Mucosa of rectum (tissue), 2 donors: ENCODE measurements at regions not wholly inside any gene's neighbourhood (a gene's known extent, or its start where the extent isn't known, plus 50 kb on each side); places are given as distances from the start of the nearest gene placed in this dataset.

ENCODE experiments used
- H3K27ac ChIP-seq, 2 donors: one replicate each; pipeline ENCODE4 v1.7.0; 2013; ENCODE audit warnings: inconsistent platforms in 2 of 2, low read depth in 2 of 2, low read length in 2 of 2
- H3K27me3 ChIP-seq, 2 donors: one replicate each; pipeline ENCODE4 v1.7.0; 2013; ENCODE audit warnings: low read length in 2 of 2; ENCODE audit not compliant: control insufficient read depth in 2 of 2, insufficient read depth in 2 of 2
- H3K36me3 ChIP-seq, 2 donors: one replicate each; pipeline ENCODE4 v1.7.0; 2013; ENCODE audit warnings: low read length in 2 of 2; ENCODE audit not compliant: control insufficient read depth in 2 of 2, insufficient read depth in 2 of 2
- H3K4me1 ChIP-seq, 2 donors: one replicate each; pipeline ENCODE4 v1.7.0; 2013; ENCODE audit warnings: low read length in 2 of 2, mild to moderate bottlenecking in 1 of 2; ENCODE audit not compliant: control insufficient read depth in 2 of 2, insufficient read depth in 2 of 2
- H3K4me3 ChIP-seq, 2 donors: one replicate each; pipeline ENCODE4 v1.7.0; 2013; ENCODE audit warnings: low read length in 2 of 2
- H3K9ac ChIP-seq, 2 donors: one replicate each; pipeline ENCODE4 v1.7.0; 2013; ENCODE audit warnings: low read length in 2 of 2, low read depth in 1 of 2, mild to moderate bottlenecking in 1 of 2
- H3K9me3 ChIP-seq, 2 donors: one replicate each; pipeline ENCODE4 v1.7.0; 2013; ENCODE audit warnings: low read length in 2 of 2; ENCODE audit not compliant: control insufficient read depth in 2 of 2
- donor health status: healthy.
- donor health status: Normal muscosa, but diverticular disease.

GRCh38 chr5:116830079-116830478 is 255.5 kb upstream of the SEMA6A start:
- no peaks in the 10 kb centered on the region for H3K36me3 ChIP-seq

GRCh38 chr5:116827078-116827477 is 252.5 kb upstream of the SEMA6A start:
- no peaks in the 10 kb centered on the region for H3K9me3 ChIP-seq
- H3K27ac ChIP-seq = no peak overlapping the region
- H3K36me3 ChIP-seq = no peaks in the 10 kb centered on the region
- H3K9ac ChIP-seq = no peak overlapping the region
- no peaks in the 10 kb centered on the region for H3K4me1 ChIP-seq
- H3K27me3 ChIP-seq = peaks cover 3 to 5% of the 10 kb centered on the region in 2 donors
- H3K4me3 ChIP-seq = no peak overlapping the region

More at GRCh38 chr5:116830079-116830478, 255.5 kb upstream of the SEMA6A start:
- Histone ChIP-seq H3K4me3 (no peak overlapping the region), H3K9me3 (no peaks in the 10 kb centered on the region), H3K27ac (no peak overlapping the region), H3K9ac (no peak overlapping the region), H3K4me1 (no peaks in the 10 kb centered on the region), H3K27me3 (peaks cover 3 to 10% of the 10 kb centered on the region in 2 donors)

GRCh38 chr5:116825486-116825885 is 250.9 kb upstream of the SEMA6A start:
- Histone ChIP-seq H3K9me3 (no peaks in the 10 kb centered on the region), H3K27me3 (peaks cover 3 to 4% of the 10 kb centered on the region in 2 donors), H3K4me3 (no peak overlapping the region), H3K9ac (no peak overlapping the region), H3K4me1 (no peaks in the 10 kb centered on the region), H3K27ac (no peak overlapping the region), H3K36me3 (no peaks in the 10 kb centered on the region)

GRCh38 chr5:116824751-116825438 is 250.3 kb upstream of the SEMA6A start:
- H3K27me3 ChIP-seq = no peaks in the 10 kb centered on the region

GRCh38 chr5:116814626-116815385 is 240.2 kb upstream of the SEMA6A start:
- H3K9me3 ChIP-seq = no peaks in the 10 kb centered on the region
- no peak overlapping the region for H3K4me3 ChIP-seq

More at GRCh38 chr5:116824751-116825438, 250.3 kb upstream of the SEMA6A start:
- Histone ChIP-seq H3K9ac (no peak overlapping the region), H3K4me3 (no peak overlapping the region), H3K27ac (no peak overlapping the region), H3K4me1 (no peaks in the 10 kb centered on the region), H3K9me3 (no peaks in the 10 kb centered on the region), H3K36me3 (no peaks in the 10 kb centered on the region)

GRCh38 chr5:116813906-116814305 is 239.3 kb upstream of the SEMA6A start:
- no peak overlapping the region for H3K9ac ChIP-seq
- H3K36me3 ChIP-seq = no peaks in the 10 kb centered on the region
- no peak overlapping the region for H3K4me3 ChIP-seq
- no peaks in the 10 kb centered on the region for H3K9me3 ChIP-seq
- no peak overlapping the region for H3K27ac ChIP-seq
- H3K4me1 ChIP-seq = no peaks in the 10 kb centered on the region
- no peaks in the 10 kb centered on the region for H3K27me3 ChIP-seq

More at GRCh38 chr5:116814626-116815385, 240.2 kb upstream of the SEMA6A start:
- no peaks in the 10 kb centered on the region for H3K36me3 ChIP-seq
- no peaks in the 10 kb centered on the region for H3K4me1 ChIP-seq
- no peaks in the 10 kb centered on the region for H3K27me3 ChIP-seq
- H3K9ac ChIP-seq = no peak overlapping the region
- H3K27ac ChIP-seq = no peak overlapping the region

GRCh38 chr5:116813356-116813755 is 238.7 kb upstream of the SEMA6A start:
- Histone ChIP-seq H3K4me1 (no peaks in the 10 kb centered on the region), H3K9me3 (no peaks in the 10 kb centered on the region), H3K36me3 (no peaks in the 10 kb centered on the region)

GRCh38 chr5:116810951-116811350 is 236.3 kb upstream of the SEMA6A start:
- H3K9ac ChIP-seq = no peak overlapping the region

More at GRCh38 chr5:116813356-116813755, 238.7 kb upstream of the SEMA6A start:
- no peaks in the 10 kb centered on the region for H3K27me3 ChIP-seq
- no peak overlapping the region for H3K9ac ChIP-seq
- no peak overlapping the region for H3K27ac ChIP-seq
- H3K4me3 ChIP-seq = no peak overlapping the region

GRCh38 chr5:116806836-116807235 is 232.2 kb upstream of the SEMA6A start:
- Histone ChIP-seq H3K4me1 (no peaks in the 10 kb centered on the region), H3K27ac (no peak overlapping the region), H3K4me3 (no peak overlapping the region), H3K27me3 (no peaks in the 10 kb centered on the region), H3K9ac (no peak overlapping the region), H3K9me3 (no peaks in the 10 kb centered on the region), H3K36me3 (no peaks in the 10 kb centered on the region)

More at GRCh38 chr5:116810951-116811350, 236.3 kb upstream of the SEMA6A start:
- H3K4me1 ChIP-seq = no peaks in the 10 kb centered on the region
- H3K36me3 ChIP-seq = no peaks in the 10 kb centered on the region
- no peaks in the 10 kb centered on the region for H3K9me3 ChIP-seq
- no peak overlapping the region for H3K27ac ChIP-seq
- no peaks in the 10 kb centered on the region for H3K27me3 ChIP-seq
- H3K4me3 ChIP-seq = no peak overlapping the region

GRCh38 chr5:116799401-116799800 is 224.8 kb upstream of the SEMA6A start:
- Histone ChIP-seq H3K4me3 (no peak overlapping the region), H3K9me3 (no peaks in the 10 kb centered on the region), H3K27ac (no peak overlapping the region), H3K36me3 (no peaks in the 10 kb centered on the region), H3K27me3 (no peaks in the 10 kb centered on the region), H3K4me1 (no peaks in the 10 kb centered on the region), H3K9ac (no peak overlapping the region)
